ENCODE measurements at regions not wholly inside any gene's neighbourhood (a gene's known extent, or its start where the extent isn't known, plus 50 kb on each side); places are given as distances from the start of the nearest gene placed in this dataset.

DNA sequence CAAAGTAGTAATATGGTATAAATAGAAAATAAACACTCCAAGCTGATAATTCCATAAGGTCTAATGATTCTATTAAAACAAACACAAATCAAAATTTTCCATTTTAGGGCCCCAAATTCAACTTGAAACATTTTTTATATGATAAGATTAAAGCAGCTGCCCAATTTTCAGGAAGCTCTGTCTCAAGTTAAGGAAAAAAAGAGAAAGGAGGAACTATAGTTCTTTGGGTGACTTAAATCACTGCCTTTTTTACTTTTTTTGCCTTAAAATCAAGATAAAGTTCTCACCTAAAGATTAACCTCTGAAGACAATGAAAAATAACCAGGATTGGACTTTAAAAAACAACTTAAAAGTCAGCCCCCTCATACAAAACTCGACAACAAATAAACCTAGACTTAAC lies 76.0 kb upstream of the IFNE start:
- TF ChIP-seq LEF1 (IDR thresholded peaks at IDR 0.05; ENCODE audit: borderline replicate concordance) (no peak), SP1 (IDR thresholded peaks at IDR 0.05) (no peak), ZNF384 (IDR thresholded peaks at IDR 0.05) (no peak), TARDBP (IDR thresholded peaks at IDR 0.05) (no peak), BHLHE40 (IDR thresholded peaks at IDR 0.05; ENCODE audit: borderline replicate concordance) (no peak), ELF4 (IDR thresholded peaks at IDR 0.05) (no peak), L3MBTL2 (conservative IDR thresholded peaks at IDR 0.05) (no peak), ARNT (IDR thresholded peaks at IDR 0.05) (no peak), FOXA1 (IDR thresholded peaks at IDR 0.05) (no peak), HDGF (IDR thresholded peaks at IDR 0.05; ENCODE audit: borderline replicate concordance) (no peak), SUZ12 (IDR thresholded peaks at IDR 0.05) (no peak), FOXM1 (IDR thresholded peaks at IDR 0.05; ENCODE audit: borderline replicate concordance) (no peak), NFRKB (IDR thresholded peaks at IDR 0.05) (no peak)

All from HEK293T (cell line).